ENCODE measurements at regions not wholly inside any gene's neighbourhood (a gene's known extent, or its start where the extent isn't known, plus 50 kb on each side); places are given as distances from the start of the nearest gene placed in this dataset.
A peak's percentile ranks its signal among the peaks of the same experiment; 100 is the strongest.

DNA sequence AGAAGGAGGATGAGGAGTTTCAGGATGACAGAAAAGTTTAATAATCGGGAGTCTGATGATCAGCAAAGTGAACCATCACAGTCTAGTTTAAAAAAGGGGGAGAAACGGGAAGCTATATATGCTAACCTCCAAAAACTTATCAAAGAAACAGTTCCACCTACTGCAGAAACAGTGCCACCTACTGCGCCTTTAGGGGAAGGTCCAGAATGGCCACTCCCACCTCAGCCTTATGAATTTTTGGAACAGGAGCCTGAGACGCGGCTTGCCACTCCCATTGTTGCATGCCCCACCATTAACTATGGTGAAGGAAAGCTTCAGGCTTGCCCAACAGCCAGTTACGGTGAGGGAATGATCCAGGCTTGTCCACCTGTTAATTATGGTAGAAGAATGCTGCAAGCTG, 929.0 kb downstream of the SLITRK6 start:
- no peaks in the 10 kb centered on the region for H3K9me3 ChIP-seq
- H3K4me1 ChIP-seq = no peaks in the 10 kb centered on the region
- peak; percentile 34 to 40 for DNase-seq
- H3K36me3 ChIP-seq (ENCODE audit: control insufficient read depth, insufficient read depth, low read length) = no peaks in the 10 kb centered on the region
- no peaks in the 10 kb centered on the region for H3K9me3 Mint-ChIP-seq (ENCODE audit: unreplicated experiment)
- ChIA-PET CTCF (interaction anchor here (1.0 kb wide), 1 partner anchor 26 kb away, joined by 3 read pairs; no protein-coding TSS in a partner anchor), POLR2A (no interaction called here)
- H3K4me1 Mint-ChIP-seq (ENCODE audit: low read depth, unreplicated experiment) = no peaks in the 10 kb centered on the region
- BruUV-seq (replicated peaks) = no TSS peak
- H3K27me3 Mint-ChIP-seq (ENCODE audit: insufficient read depth, unreplicated experiment) = peaks cover 3% of the 10 kb centered on the region
- intact Hi-C loops (cut with micrococcal nuclease; ENCODE audit: unreplicated experiment) = loop anchor here (1.0 kb wide), 1 partner anchor 26 kb away; no protein-coding TSS in a partner anchor
- H3K36me3 Mint-ChIP-seq (ENCODE audit: insufficient read depth, unreplicated experiment) = no peaks in the 10 kb centered on the region
- H3K27me3 ChIP-seq (replicated peaks; ENCODE audit: control insufficient read depth, insufficient read depth, low read length) = no peaks in the 10 kb centered on the region
- TF ChIP-seq, protein P1, sequence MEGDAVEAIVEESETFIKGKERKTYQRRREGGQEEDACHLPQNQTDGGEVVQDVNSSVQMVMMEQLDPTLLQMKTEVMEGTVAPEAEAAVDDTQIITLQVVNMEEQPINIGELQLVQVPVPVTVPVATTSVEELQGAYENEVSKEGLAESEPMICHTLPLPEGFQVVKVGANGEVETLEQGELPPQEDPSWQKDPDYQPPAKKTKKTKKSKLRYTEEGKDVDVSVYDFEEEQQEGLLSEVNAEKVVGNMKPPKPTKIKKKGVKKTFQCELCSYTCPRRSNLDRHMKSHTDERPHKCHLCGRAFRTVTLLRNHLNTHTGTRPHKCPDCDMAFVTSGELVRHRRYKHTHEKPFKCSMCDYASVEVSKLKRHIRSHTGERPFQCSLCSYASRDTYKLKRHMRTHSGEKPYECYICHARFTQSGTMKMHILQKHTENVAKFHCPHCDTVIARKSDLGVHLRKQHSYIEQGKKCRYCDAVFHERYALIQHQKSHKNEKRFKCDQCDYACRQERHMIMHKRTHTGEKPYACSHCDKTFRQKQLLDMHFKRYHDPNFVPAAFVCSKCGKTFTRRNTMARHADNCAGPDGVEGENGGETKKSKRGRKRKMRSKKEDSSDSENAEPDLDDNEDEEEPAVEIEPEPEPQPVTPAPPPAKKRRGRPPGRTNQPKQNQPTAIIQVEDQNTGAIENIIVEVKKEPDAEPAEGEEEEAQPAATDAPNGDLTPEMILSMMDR (IDR thresholded peaks at IDR 0.05; ENCODE audit: insufficient read depth in 1 of 2, low read depth in 1 of 2, low read length in 1 of 2, severe bottlenecking in 1 of 2, unreplicated experiment in 1 of 2) = peak; percentile 24 to 42
- no peak overlapping the region for H3K4me3 Mint-ChIP-seq (ENCODE audit: unreplicated experiment)
- H3K4me3 ChIP-seq (ENCODE audit: low read depth, low read length) = no peak overlapping the region
- no peak overlapping the region for H3K27ac Mint-ChIP-seq (ENCODE audit: unreplicated experiment)

DNA sequence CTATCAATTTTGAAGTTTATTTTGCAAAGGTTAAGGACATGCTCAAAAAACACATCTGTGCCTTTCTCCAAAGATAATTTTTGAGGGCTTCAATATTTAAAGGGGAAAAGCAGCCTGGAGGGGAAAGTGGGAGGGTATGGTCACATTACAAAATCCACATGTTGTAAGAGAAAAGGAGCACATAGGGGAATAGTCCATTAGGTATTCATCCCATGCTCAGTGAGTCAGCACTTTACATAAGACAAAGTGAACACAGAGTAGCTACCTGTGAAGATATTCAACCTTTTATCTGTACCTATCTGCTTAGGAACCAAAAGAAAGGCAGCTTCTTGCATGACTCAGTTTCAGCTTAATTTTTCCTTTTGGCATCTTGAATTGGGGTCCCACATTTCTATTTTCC, 932.0 kb downstream of the SLITRK6 start:
- Histone ChIP-seq H3K4me3 (ENCODE audit: low read depth, low read length) (no peak overlapping the region), H3K27me3 (replicated peaks; ENCODE audit: control insufficient read depth, insufficient read depth, low read length) (no peaks in the 10 kb centered on the region), H3K36me3 (ENCODE audit: control insufficient read depth, insufficient read depth, low read length) (no peaks in the 10 kb centered on the region), H3K9me3 (no peaks in the 10 kb centered on the region), H3K4me1 (no peaks in the 10 kb centered on the region)
- TF ChIP-seq, protein P1 (IDR thresholded peaks at IDR 0.05; ENCODE audit: insufficient read depth in 1 of 2, low read depth in 1 of 2, low read length in 1 of 2, severe bottlenecking in 1 of 2, unreplicated experiment in 1 of 2) = no peak
- H3K9me3 Mint-ChIP-seq (ENCODE audit: unreplicated experiment) = no peaks in the 10 kb centered on the region
- POLR2A ChIA-PET = no interaction called here
- intact Hi-C loops (cut with micrococcal nuclease; ENCODE audit: unreplicated experiment) = no loop called here
- no peaks in the 10 kb centered on the region for H3K36me3 Mint-ChIP-seq (ENCODE audit: insufficient read depth, unreplicated experiment)
- no peak overlapping the region for H3K27ac Mint-ChIP-seq (ENCODE audit: unreplicated experiment)
- H3K4me3 Mint-ChIP-seq (ENCODE audit: unreplicated experiment) = no peak overlapping the region
- no peak for DNase-seq
- CTCF ChIA-PET = no interaction called here
- H3K27me3 Mint-ChIP-seq (ENCODE audit: insufficient read depth, unreplicated experiment) = peaks cover 3% of the 10 kb centered on the region
- no peaks in the 10 kb centered on the region for H3K4me1 Mint-ChIP-seq (ENCODE audit: low read depth, unreplicated experiment)
- BruUV-seq (replicated peaks) = no TSS peak

DNA sequence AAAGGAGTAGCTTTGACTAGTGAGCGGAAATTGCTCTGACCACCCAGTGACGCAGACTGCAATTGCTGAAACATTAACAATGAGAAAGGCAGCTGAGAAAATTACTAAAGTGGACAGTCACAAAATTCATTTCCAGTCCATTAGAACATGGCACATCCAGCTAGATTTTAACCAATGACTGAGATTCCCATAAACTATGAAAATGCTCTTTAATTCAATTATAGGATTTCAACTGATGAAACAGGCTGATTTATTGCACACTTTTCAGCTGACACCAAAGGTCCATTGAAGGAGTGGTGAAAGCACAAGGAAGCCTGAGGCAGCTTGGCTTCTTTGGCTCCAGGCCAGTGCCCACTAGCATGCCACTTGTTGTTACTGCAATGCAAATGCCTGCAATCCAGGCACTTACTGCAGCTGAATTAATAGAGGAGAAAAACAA, 933.4 kb downstream of the SLITRK6 start:
- TF ChIP-seq, protein P1 (IDR thresholded peaks at IDR 0.05; ENCODE audit: insufficient read depth in 1 of 2, low read depth in 1 of 2, low read length in 1 of 2, severe bottlenecking in 1 of 2, unreplicated experiment in 1 of 2) = no peak
- no peak for DNase-seq
- no peaks in the 10 kb centered on the region for H3K27me3 Mint-ChIP-seq (ENCODE audit: insufficient read depth, unreplicated experiment)
- no peaks in the 10 kb centered on the region for H3K36me3 ChIP-seq (ENCODE audit: control insufficient read depth, insufficient read depth, low read length)
- intact Hi-C loops (cut with micrococcal nuclease; ENCODE audit: unreplicated experiment) = no loop called here
- H3K4me1 ChIP-seq = no peaks in the 10 kb centered on the region
- no peaks in the 10 kb centered on the region for H3K9me3 Mint-ChIP-seq (ENCODE audit: unreplicated experiment)
- BruUV-seq (replicated peaks) = no TSS peak
- H3K4me3 ChIP-seq (ENCODE audit: low read depth, low read length) = no peak overlapping the region
- CTCF ChIA-PET = no interaction called here
- no peaks in the 10 kb centered on the region for H3K27me3 ChIP-seq (replicated peaks; ENCODE audit: control insufficient read depth, insufficient read depth, low read length)
- H3K9me3 ChIP-seq = no peaks in the 10 kb centered on the region
- H3K4me1 Mint-ChIP-seq (ENCODE audit: low read depth, unreplicated experiment) = no peaks in the 10 kb centered on the region
- no peaks in the 10 kb centered on the region for H3K36me3 Mint-ChIP-seq (ENCODE audit: insufficient read depth, unreplicated experiment)
- H3K27ac Mint-ChIP-seq (ENCODE audit: unreplicated experiment) = no peak overlapping the region
- H3K4me3 Mint-ChIP-seq (ENCODE audit: unreplicated experiment) = no peak overlapping the region
- POLR2A ChIA-PET = no interaction called here

Measured in Caco-2 (cell line).